ENCODE measurements at regions not wholly inside any gene's neighbourhood (a gene's known extent, or its start where the extent isn't known, plus 50 kb on each side); places are given as distances from the start of the nearest gene placed in this dataset.
A peak's percentile ranks its signal among the peaks of the same experiment; 100 is the strongest.
"Not testable (repeated sequence)": the region's sequence is repeated elsewhere in the genome, so short reads cannot be mapped to it uniquely, and the experiment has no call there.

DNA sequence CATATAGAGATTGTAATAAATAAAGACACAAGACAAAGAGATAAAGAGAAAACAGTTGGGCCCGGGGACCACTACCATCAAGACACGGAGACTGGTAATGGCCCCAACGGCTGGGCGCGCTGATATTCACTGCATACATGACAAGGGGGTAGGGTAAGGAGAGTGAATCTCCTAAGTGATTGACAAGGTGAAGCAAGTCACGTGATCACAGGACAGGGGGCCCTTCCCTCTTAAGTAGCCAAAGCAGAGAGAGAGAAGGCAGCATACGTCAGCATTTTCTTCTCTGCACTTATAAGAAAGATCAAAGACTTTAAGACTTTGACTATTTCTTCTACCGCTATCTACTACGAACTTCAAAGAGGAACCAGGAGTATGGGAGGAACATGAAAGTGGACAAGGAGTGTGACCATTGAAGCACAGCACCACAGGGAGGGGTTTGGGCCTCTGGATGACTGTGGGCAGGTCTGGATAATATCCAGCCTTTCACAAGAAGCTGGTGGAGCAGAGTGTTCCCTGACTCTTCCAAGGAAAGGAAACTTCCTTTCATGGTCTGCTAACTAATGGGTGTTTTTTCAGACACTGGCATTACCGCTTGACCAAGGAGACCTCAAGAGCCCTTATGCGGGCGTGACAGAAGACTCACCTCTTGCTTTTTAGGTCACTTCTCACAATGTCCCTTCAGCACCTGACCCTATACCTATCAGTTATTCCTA, 75.6 kb downstream of the MRPL39 start:
- not testable (repeated sequence) for DNase-seq

DNA sequence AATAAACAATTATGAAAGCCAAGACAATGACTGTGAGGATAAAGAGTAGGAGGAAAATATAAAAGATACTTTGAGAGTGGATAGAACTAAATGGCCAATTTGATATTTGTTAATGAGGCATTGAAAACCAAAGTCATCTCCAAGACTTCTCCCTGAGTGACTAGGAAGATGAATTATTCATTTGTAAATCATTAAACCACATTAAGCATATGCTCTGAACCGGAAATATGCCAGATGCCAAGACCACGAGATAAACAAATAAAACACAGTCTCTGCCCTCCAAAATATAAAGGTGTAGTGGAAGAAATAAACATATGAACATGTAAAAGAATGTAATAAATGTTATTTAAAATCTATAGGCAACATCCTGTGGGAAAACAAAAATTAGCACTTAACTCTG, 78.8 kb downstream of the MRPL39 start:
- DNase-seq: no peak

DNA sequence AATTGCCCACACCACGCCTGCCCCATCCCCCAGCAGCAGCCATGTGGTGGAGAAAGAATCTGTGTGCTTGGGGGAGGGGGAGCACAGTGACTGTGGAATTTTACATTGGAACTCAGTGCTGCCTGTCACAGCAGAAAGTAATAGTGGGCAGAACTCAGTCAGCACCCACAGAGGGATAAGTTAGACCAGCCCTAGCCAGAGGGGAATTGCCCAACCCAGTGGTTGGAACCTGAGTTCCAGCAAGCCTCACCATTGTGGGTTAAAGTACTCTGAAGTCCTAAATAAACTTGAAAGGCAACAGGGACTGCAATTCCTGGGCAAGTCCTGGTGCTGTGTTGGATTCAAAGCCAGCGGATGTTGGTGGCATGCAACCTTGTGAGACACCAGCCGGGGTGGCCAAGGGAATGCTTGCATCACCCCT, 88.8 kb downstream of the MRPL39 start:
- DNase-seq: no peak

DNA sequence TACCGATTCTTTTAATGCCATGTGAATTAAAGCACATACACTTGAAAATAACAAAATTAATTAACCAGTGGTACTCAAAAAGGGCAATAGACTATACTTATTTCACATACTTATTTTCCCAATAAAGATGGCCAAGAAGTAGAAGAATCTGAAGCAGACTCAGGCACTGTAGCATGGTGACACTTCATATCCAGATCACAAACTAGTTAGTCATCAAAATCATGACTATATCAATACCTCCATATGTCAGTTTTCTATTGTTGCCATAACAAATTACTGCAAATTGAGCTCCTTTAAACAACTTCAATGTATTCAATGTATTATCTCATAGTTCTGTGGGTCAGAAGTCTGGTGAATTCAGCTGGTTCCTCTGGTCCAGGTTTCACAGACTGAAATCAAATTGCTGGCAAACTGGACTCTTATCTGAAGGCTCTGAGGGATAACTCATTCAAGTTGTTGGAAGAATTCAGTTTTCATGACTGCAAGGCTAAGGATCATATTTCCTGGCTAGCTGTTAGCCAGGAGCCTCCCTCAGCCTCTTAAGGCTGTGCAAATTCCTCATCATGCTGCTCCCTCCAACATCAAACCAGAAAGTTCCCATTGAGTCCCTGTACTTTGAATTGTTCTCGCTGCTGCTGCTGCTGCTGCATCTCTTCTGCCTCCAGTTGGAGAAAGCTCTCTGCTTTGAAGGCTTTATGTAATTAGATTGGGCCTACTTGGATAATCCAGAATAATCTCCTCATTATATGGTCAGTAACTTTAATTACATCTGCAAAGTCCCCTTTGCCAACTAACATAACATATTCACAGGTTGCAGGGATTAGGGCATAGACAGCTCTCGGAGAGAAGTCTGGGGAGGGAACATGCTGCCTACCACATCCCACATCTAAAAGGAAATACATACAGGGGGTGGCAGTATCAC, 91.5 kb downstream of the MRPL39 start:
- no peak for DNase-seq

DNA sequence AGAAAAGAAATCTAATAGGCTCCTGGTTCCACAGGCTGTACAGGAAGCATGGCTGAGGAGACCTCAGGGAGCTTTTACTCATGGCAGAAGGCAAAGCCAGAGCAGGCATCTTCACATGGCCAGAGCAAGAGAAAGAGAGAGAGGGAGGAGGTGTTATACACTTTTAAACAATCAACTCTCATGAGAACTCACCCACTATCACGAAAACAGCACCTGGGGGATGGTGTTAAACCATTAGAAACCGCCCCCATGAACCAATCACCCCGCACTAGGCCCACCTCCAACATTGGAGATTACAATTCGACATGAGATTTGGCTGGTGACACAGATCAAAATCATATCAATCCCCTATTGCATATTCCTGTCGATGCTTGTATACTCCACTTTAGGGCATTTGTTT, 93.5 kb downstream of the MRPL39 start:
- no peak for DNase-seq

DNA sequence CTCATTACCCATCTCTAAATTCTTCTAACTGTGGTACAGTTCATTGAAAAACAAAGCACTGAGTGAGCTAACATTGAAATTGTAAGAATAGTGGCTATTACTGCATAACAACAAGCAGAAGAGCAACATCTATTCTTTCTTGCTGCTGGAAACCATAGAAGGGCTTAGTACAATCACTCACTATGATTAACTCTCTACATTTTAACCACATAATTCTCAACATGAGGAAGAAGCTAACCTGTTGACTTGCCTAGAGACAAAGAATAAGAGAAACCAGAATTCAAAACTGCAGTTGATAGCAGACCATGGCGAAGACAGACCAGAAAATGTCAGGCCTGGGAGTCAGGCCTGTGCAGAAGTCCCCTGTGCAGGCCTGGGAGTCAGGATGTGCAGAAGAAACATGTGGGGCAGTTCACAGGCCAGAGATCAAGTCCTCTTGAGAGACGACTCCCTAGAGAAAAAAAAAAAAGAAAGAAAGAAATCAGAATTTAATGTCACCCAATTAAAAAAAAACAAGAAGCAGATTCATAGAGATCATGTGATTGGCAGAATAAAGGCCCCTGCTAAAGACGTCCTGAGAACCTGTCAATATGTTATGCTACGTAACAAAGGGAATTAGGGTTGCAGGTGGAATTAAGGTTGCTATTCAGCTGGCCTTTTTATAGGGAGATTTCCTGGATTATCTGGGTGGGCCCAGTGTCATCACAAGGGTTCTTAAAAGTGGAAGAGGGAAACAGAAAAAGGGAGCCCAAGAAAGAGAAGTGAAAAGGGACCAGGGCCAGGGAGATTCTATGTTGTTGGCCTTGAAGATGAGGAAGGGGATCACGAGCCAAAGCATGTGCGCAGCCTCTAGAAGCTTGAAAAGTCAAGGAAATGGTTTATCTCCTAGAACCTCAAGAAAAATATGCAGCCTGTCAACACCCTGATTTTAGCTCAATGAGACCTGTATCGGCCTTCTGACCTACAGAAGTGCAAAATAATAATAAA, 94.9 kb downstream of the MRPL39 start:
- DNase-seq: no peak

DNA sequence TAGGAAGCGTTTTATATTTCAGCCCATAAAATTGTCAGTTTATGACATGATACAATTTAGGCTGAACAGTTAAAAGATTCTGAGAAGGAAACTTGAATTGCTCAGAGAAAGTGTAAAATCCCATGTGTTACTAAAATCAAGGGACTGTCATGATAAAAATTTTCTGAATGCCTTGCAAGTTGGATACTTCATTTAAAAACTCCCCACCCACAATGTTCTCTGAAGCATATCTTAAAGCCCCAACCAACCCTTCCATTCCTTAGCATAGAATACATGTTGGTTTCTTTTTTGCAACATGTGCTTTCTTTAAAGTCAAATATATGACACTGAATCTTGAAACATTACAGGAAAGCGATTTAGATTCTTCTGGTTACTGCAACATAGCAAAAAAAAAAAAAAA, 97.4 kb downstream of the MRPL39 start:
- peak in 1 of 2 donors; percentile 14 for DNase-seq

DNA sequence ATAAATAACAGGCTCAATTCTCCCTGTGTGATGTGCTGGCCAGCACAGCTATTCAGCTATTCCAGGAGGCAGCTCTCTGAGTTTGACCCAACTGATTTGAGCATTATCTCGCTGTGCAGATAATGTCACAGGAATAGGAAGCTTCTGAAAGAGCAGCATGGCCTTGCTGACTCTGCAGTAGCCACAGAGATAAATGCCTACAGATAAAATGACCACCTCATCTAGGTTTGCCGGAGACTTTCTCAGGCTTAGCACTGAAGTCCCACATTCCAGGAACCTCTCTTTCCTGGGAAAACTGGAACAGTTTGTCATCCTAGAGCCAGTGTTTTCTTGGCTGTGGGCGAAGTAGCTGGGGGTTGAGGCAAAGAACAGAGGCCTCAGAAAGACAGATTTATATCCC, 98.9 kb downstream of the MRPL39 start:
- no peak for DNase-seq

DNA sequence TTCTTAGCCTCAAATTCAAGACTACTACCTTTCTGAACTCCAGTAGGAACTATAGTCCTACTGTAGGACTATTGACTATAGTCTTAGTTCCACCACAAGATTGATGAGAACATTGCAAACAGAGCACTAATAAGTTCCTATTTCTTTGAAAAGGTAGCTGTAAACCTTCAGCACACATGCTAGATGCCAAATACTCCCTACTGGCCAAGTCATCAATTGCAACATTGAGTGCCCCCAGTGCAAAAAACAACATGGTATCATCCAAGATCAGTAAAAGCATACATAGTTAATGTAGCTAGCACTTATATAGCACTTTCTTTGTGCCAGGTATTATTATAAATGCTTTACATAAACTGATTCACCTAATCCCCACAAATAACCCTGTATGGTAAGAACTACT, 99.8 kb downstream of the MRPL39 start:
- DNase-seq: peak in 1 of 2 donors; percentile 21

DNA sequence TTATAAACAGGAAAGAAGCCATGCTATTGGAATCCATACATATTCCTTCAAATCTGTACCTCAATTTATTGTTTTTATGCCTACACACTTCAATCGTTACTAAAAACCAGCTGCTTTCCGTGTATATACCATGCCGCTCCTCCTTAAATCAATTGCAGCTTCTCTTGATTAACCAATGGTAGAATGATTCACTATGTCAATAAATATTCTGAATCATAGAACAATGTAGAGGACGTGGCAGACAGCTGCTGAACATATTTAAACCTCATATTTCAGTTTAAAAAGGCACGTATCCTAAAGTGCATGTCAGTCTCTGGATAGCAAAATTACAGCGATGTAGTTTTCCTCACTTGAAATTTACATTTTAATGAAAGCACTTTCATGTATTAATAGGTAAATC, 100.4 kb downstream of the MRPL39 start:
- DNase-seq: no peak

DNA sequence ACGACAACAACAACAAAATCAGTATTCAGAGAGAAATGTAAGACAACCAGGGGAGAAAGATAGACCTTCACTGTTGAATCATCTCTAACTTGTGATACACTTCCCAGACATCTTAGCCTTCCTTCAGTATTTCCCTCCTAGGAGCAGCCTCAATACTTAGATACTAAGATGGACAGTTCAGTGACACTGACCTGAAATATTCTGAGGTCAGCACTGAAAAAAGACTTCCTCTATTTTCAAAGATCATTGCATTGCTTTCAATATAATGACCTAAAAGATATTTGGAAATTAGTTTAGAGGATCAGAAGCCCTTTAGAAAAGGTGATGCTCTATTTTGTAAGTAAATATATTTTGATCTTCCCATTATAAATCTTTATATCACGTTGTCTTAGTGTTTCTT, 101.0 kb downstream of the MRPL39 start:
- DNase-seq: no peak

DNA sequence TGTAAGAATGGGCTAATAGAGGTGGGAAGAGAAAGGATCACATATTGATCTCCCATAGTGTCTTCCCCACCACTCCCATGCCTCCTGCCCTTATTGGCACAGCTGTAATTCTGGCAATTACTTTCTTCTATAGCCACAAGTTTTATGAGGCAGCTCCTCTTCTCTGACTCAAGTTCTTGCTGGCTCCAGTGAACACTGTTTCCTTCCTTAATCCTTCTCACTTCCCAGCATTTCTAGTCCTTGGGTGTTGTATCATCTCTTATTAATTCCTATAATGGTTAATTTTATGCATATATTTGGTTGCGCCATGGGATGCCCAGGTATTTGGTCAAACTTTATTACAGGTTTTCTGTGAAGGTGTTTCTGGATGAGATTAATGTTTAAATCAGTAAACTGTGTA, 103.3 kb downstream of the MRPL39 start:
- no peak for DNase-seq

DNA sequence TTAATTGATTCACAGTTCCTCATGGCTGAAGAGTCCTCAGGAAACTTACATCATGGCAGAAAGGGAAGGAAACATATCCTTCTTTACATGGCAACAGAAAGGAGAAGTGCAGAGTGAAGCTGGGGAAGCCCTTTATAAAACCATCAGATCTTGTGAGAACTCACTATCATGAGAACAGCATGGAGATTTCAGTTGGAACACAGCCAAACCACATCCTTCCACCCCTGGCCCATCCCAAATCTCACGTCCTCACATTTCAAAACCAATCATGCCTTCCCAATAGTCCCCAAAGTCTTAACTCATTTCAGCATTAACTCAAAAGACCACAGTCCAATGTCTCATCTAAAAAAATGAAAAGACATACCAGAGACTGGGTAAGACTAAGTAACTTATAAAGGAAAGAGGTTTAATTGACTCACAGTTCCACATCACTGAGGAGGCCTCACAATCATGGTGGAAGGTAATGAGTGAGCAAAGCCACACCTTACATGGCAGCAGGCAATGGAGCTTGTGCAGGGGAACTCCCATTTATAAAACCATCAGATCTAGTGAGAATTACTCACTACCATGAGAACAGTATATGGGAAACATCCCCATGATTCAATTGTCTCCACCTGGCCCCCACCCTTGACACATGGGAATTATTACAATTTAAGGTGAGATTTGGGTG, 105.2 kb downstream of the MRPL39 start:
- DNase-seq: peak; percentile 7 to 14

DNA sequence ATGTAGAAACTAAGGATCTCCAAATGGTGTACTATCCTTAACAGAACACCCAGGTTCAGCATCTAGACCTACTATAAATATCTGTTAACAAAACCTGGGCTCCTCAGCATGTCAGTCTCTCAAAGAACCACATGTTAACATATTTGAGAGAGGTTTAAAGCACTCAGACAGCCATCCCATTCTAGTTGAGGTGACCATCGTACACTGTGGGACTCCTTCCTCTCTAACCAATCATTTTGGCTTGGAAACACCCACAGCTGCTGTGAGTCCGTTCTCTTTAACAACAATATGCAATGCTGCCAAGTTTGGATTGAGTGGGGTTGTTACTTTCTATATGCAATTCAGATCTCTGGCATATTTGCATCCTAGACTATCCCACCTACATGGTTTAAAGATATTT, 105.8 kb downstream of the MRPL39 start:
- DNase-seq: no peak

DNA sequence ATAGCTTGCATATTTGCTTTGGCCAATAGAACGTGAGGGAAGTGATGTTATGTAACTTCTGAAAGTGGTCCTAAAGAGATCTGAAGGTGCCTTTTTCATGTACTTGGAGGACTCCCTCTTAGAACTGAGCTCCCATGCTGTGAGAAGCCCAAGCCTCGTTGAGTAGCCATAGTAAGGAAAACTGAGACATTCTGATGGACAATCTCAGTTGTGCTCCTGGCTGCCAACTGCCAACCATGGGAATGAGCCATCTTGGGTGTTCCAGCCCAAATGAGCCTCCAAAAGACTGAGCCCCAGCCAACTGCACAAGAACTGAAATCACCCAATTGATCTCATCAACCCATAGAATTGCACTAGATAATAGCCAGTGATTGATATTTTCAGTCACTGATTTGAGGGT, 106.7 kb downstream of the MRPL39 start:
- no peak for DNase-seq

DNA sequence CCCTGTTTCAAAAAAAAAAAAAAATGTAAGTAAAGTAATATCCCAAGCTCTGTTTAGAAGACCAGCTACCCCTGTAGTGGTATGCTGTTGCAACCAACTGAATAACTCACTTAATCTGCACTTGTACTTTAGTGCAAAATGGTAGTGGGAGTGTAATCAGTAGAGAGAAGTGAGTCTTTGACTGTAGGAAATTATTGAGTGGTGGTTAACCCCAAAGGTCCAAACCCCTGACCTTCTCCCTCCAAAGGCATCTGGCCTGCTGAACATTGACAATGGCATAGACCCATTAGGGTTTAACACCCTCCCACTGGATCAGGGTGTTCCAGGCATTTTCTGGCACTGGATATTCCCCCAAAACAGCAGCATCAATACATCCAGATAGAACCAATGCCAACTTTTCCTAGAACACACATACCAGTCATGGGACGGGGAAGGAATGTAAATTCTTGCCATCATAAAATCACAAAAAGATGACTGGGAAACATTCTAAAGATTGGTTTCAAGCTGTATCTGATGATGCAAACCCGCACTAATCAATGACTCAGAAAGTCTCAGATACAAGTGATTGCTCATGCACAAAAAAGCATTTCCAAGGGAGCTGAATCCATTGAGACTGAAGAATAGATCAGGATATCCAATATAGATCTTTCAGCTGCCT, 110.3 kb downstream of the MRPL39 start:
- no peak for DNase-seq

DNA sequence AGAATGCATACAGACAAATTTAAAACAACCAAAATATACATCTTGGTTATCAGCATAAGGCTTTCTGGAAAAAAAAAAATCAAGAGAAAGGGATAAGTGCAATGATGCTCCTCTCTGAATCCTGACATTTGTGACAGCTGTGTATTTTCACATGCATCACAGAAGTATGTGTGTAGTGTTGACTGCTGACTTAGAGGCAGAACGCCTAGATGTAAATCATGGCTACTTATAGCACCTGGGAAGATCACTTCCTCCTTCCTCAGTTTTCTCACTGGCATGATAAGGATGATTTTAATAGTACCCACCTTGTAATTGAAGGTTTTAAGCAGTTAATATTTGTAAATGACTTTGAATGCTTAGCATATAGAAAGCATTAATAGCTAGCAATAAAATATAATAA, 112.5 kb downstream of the MRPL39 start:
- DNase-seq: no peak

DNA sequence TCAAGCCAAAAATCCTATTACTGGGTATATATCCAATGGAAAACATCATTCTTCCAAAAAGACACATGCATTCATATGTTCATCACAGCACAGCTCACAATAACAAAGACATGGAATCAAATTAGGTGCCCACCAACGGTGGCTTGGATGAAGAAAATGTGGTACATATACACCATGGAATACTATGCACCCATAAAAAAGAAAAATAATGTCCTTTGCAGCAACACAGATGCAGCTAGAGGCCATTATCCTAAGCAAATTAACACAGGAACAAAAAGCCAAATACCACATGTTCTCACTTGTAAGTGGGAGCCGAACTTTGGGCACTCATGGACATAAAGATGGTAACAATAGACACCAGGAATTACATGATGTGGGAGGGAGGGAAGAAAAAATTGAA, 113.6 kb downstream of the MRPL39 start:
- no peak for DNase-seq

DNA sequence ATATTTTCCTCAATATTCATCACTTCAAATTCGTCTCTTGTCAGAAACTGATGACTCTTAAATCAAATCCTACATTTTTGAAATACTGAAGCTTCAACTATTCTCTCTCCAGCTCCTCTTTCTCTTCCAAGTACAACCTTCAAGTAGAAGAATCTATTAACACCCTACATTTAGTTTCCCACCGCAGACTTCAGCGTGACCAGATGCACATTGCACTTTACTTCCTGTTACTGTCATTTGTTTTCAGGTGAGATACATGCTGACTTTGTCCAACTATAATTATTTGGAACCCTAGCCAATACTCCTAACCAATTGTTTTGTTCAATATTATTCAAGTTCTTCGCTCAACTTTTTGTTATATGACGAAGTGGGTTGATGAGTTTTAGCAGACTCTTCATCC, 116.0 kb downstream of the MRPL39 start:
- DNase-seq: no peak

DNA sequence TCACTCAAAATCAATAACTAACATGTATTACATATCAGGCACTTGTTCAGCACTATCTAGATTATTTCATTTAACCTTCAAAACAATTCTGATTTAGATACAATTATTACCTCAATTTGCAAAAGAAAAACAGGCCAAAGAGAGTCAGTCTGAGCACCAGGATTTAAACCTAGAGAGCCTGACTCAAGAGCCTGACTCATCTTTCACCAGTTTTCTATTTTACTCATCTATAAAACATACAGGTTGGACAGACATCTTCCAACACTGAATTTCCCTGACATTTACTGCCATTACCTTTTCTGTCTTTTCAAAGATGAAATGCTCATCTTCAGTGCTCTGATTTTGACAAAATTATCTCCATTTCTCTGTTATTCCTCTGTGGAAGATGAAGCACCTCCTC, 116.5 kb downstream of the MRPL39 start:
- no peak for DNase-seq

DNA sequence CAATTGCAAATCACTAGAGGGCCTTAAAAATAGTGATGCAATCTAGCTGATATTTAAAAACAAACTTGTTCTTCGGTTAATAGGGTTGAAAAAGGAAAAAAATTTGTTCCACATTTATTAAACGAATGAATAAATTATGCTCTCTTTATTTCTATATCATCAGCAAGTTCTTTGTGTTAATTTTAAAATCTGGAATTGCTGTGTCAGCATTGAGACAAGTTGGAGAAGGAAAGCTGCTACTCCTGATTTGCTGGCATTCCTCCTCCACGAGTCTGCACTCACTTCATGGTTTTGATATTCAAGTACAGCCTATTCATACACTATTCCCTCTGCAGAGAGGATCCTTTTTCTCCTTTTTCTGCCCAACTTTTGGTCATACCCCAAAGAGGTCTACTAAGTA, 117.6 kb downstream of the MRPL39 start:
- no peak for DNase-seq

DNA sequence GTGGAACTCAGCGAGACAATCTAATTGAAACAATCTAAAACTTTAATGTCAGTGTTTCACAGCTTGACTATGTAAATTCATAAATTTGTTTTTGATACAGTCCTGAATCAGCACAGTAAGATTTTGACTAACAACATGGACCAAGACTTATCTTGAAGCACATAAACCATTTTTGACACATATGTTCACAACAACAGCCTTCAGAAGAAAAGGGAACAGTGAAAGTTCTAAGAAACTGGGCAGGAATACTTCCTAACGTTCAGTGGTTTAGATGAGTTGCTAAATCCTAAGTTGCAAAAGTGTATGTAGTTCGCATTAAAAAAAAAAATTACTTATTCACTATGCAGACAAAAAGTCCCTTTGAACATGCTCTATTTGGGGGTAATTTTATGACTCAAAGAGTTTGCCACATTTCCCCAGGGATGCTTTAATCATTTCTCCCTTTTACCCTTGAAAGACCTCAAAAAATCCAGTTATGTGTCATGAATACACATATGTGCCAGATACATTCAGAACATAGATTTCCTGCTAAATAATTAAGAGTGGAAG, 120.2 kb downstream of the MRPL39 start:
- DNase-seq: no peak

Data from CD4-positive, alpha-beta T cell treated with Interferon alpha-2 for 1 hour (primary cell).